HG02763 (cell line): ENCODE measurements at regions not wholly inside any gene's neighbourhood (a gene's known extent, or its start where the extent isn't known, plus 50 kb on each side); places are given as distances from the start of the nearest gene placed in this dataset.
"Not testable (repeated sequence)": the region's sequence is repeated elsewhere in the genome, so short reads cannot be mapped to it uniquely, and the experiment has no call there.

Source experiments
- ATAC-seq: cut with Tn5 transposase; IDR thresholded peaks from one replicate; pipeline ENCODE4 v1.9.1; 2021; ENCODE audit warnings: mild to moderate bottlenecking, moderate library complexity; ENCODE audit not compliant: unreplicated experiment

DNA sequence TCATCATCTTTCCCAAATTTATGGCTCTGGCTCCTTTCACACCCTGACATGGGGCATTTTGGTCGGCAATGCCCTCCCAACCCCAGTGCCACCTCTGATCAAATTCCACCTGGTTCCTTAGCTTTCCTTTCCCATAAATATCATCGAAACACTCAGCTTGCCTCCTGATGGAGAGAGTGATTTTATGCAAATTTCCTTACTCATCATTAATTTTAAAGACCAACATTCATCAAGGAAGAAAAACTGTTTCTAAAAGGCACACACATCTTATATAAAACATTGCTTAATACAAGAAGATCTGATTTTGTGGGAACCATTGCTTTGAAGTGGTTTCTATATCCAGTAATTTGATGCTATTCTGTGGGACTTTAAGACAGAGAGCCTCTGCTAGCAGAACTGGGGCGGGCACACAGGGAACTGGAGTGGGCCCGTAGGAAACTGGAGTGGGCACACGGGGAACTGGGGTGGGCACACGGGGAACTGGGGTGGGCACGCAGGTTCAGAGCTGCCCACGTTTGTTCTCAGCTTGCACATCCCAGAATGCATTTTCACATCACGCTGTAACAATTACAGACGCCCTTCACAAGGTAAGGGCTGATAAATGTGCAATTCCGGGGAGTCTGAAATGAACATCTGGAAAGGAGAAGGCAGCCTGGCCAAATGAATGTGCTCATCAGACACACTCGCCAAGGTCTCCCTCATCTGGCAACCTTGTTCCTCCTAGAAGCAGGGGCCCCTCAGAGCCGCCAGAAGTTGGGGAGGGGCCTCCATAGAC, 174.2 kb downstream of the RTP5 start:
- ATAC-seq = no peak

DNA sequence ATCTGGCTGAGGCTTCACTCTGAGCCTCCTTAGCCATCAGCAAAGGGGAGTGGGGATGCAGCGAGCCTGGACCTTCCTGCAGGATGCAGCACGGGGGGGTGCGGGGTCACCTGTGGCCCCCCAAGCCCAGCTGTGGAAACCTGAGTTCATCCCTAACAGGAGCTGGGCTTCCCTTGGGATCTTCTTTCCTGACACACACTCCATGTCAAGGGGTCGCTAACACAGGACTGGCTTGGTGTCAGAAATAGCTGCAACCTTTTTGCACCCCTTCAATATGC, 174.7 kb downstream of the RTP5 start:
- no peak for ATAC-seq

DNA sequence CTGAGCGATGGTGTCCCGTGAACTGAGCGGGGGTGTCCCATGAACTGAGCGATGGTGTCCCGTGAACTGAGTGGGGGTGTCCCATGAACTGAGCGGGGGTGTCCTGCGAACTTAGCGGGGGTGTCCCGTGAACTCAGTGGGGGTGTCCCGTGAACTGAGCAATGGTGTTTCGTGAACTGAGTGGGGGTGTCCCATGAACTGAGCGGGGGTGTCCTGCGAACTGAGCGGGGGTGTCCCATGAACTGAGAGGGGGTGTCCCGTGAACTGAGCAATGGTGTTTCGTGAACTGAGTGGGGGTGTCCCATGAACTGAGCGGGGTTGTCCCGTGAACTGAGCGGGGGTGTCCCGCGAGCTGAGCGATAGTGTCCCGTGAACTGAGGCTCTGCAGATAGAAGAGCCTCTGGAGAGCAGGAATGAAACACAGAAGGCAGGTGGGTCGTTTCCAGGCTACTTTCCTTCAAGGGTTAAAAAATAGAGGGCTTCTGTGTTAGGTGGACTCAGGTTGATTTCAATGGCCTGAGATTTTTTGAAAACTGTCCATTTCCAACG, 176.1 kb downstream of the RTP5 start:
- not testable (repeated sequence) for ATAC-seq

DNA sequence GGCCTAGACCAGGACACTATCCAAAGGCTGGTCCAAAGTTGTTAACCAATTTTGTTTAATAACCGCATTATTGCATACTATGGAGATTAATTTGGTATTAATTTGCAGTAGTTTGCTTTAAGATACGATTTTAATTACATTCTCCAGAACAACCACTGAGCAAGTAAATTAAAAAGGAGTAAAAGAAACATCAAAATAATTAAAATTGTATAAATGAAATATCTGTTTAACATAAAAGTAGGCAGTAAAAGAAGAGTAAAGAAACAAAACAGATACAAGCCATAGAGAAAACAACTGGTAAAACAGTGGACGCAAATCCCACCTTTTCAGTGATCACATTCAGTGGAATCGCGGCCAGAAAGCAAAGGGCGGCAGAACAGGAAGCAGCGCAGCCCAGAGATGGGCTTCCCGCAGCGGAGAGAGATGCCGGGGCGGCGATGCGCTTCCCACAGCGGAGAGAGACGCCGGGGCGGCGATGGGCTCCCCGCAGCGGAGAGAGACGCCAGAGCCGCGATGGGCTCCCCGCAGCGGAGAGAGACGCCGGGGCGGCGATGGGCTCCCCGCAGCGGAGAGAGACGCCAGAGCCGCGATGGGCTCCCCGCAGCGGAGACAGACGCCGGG, 176.8 kb downstream of the RTP5 start:
- ATAC-seq = no peak

DNA sequence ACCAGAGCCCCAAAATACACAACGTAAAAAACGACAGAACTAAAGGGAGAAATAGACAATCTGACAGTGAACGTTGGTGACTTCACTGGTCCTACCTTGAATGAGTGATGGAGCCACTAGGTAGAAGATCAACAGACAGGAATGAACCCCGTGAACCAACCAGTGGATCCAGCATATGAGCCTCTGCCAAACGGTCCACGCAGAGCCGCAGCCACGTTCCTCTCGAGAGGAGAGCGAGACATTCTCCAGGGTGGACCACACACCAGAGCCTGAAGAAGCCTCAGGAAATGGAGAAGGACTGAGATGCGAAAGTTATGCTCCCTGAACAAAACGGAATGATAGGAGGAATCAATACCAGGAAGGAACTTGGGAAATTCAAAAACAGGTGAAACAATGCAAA, 178.4 kb downstream of the RTP5 start:
- ATAC-seq = no peak

DNA sequence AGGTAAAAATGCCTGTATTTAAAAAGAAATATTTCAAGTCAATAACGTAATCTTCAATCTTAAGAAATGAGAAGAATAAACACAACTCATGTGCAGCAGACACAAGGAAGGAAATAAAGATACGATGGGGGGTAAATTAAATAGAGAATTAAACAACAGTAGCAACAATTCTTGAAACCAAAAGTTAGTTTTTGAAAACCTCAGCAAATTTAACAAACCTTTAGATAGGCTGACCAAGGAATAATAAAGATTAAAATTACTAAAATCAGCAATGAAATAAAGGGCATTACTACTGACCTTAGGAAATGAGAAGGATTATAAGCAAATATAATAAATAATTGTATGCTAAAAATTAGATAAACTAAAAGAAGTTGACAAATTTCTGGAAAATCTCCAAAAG, 178.9 kb downstream of the RTP5 start:
- ATAC-seq = no peak

DNA sequence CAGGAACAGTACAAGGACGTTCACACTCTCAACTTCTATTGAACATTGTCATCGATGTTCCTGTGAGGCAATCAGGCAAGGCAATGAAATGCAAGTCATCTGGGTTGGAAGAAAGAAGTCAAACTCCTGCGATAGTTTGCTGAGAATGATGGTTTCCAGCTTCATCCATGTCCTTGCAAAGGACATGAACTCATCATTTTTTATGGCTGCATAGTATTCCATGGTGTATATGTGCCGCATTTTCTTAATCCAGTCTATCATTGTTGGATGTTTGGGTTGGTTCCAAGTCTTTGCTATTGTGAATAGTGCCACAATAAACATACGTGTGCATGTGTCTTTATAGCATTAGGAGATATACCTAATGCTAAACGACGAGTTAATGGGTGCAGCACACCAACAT, 180.0 kb downstream of the RTP5 start:
- not testable (repeated sequence) for ATAC-seq

DNA sequence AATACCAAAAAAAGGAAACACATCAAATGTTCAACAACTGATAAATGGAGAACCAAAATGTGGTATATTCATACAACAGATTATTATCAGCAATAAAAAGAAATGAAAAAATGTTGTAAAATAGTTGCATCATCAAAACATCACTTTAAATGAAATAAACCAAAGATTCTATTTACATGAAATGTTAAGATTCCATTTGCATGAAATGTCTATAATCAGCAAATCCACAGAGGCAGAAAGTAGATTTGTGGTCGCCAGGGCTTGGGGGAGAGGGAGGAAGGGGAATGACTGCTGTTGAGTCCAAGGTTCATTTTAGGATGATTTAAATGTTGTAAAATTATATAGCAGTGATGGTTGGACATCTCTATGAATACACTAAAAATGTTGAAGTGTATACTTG, 181.9 kb downstream of the RTP5 start:
- no peak for ATAC-seq

DNA sequence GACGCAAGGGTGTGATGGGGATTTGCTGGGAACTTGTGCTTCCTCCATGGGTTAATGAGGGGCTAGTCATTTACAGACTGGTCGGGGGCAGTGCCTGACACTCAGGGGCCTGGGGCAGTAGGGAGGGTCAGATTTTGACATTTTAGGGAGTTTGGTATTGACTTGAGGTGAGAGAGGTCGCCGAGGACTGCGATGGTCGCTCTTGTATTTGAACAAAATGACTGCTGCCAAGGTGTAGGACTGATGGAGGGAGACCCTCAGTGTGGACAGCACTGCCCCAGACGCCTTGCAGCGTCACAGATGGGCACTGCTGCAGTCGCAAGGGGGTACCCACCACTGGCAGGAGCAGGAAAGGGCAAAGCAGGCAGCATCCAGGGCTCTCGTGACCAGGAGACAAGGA, 182.9 kb downstream of the RTP5 start:
- no peak for ATAC-seq

DNA sequence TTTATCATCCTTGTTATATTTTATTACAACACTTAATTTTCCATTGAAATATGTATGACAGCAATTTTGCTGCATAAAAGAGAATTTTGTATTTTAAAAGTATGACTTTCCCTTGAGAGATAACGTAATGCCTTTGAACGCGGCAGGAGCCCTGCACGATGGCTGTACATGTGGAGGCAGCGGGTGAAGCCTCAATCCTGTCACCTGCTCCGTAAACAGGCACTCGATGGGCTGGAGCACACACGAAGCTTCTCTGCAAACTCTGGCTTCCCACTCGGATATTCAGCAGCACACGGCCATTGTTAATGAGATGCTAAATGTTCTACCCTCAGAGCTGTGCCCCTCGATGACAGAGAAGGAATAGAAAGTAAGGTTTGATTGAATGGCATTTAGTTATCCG, 184.4 kb downstream of the RTP5 start:
- ATAC-seq = no peak

DNA sequence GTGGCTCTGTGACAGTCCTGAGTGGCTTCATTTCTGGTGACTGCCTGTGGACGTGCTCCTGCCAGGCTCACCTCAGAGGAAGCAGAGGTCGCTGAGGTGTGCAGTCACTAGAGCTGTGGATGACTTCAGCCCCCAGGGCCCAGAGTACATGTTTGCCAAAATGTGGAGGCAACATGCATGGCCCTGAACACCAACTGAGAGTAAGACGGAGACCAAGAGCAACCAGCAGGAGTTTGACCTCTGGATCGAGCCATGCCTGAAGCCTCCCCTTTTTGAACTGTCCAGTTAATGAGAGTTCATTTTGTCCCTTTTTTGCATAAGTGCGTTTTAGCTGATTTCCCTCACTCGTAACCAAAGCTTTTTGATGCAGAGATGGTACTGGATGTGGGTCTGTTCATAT, 184.9 kb downstream of the RTP5 start:
- no peak for ATAC-seq

DNA sequence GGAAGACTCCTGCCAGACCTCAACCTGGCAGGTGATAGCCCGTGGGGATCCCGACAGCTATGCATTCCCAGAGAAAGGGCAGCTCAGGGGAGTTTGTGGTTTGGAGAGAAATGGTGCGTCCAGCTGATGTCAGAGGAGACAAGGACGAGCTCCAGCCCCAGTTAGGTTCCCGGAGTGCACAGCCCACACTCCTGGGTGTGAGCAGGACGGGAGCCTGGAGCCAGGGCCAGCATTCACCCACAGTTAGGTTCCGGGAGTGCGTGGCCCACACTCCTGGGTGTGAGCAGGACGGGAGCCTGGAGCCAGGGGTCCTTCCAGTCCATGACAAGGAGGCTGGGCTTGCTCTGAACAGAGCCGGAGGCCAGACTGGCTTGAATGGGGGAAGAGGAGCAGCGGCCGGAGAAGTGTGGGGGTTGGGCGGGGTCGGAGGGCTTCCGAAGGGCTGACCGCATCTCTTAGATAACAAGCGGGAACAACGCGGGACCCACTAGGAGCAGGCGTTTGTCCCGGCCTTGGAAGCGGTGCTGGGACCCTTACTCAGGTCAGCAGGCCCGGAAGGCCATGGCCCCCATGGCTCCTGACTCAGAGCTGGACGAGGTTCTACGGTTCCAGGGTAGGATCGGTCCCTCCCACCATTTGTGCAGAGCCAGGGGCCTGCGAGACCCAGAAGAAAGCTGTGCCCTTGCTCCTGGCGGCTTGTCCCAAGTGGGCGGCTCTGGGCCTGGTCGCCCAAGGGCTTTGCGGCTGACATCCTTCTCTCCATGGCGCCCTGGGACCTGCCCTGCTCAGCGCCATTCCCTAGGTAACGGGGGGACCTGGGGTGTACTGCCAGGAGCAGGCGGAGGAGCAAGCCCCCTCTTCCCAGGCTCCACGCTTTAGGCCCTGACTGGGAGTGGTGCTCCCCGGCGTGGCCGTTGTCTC, 185.6 kb downstream of the RTP5 start:
- ATAC-seq = no peak

DNA sequence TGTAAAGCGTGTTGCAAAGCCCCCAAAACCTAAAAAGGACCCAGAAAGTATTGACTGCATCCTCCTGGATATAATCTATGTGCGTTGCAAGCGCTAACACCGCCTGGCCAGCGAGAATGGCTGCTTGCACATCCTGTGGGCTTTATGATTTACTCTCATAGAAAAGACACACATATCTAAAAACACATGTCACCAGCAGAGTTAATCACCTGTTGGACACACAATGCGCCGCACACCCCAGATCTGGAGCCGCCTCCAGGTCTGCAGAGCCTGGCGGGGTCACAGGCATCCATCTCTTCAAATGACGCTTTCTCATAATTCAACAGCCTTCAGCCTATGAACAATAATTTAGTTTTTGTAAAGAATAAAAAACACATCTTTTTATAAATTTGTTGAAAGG, 186.5 kb downstream of the RTP5 start:
- no peak for ATAC-seq

DNA sequence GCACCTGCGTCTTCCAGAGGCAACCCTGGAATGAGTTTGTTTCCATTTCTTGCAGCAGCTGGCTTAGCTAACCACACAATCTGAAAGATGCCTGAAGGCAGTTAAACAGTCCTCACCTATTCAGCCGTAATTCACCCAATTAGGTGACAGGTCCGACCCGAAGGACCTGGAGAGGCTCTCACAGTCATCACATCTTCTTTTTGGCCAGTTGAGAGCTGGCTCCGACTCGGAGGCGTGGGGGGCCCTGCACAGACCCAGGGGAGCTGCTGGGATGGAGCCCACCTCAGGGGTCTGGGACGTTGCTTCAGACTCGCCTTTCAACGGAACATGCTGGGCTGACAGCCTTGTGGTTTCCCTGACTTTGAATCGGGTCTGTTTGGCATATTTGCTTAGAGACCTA, 187.3 kb downstream of the RTP5 start:
- ATAC-seq = no peak

DNA sequence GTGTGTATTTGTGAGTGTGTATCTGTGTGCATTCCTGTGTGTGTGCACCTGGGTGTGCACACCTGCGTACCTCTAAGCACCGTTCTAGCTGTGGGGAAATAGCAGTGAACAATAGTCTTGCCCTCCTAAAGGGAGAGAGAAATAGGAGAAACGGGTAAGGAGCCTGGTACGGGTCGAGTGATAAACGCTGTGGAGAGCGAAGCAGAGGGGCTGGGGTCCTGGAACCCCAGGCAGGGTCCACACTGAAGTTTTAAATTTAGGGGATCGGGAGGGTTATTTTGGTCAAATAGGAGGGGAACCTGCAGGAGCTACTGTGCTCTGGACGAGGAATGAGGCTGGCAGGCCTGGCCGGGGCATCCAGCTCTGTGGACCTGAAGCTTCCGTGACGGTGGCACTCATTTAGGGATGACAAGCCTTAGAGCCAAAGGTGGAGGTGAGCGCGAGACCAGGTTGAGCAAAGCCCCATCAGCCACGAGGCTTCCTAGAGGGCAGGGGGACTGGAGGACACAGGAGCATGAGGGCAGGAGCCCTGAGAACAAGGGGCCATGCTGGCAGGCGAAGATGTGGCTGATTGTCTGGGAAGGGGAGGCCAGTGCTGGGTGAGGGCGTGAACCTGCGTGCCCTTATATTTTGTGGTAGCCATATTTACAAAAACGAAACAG, 188.0 kb downstream of the RTP5 start:
- no peak for ATAC-seq

DNA sequence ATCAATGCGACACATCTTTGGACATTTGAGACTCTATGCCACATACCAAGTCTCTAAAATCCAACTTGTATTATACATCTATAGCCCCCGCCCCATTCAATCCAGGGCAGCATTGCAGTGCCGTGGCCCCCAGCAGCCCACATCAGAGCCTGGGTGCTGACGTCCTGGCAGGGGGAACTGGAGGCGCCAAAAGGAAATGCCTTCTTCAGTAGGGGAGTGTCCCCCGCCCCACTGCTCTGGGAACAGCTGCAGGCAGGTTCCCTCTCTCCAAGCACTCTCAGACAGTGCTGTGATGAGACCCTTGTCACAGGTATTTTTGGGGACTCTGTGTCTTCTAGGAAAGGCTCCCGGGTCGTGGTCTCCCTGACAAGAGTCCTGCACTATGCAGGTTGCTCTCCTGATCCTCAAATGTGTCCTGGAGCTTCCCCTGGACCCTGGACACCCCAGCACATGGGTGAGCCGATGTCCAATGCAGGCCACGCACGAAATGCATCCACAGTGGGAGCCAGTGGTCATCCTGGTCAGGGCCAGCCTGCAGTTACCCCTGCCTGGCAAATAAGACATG, 188.7 kb downstream of the RTP5 start:
- no peak for ATAC-seq

DNA sequence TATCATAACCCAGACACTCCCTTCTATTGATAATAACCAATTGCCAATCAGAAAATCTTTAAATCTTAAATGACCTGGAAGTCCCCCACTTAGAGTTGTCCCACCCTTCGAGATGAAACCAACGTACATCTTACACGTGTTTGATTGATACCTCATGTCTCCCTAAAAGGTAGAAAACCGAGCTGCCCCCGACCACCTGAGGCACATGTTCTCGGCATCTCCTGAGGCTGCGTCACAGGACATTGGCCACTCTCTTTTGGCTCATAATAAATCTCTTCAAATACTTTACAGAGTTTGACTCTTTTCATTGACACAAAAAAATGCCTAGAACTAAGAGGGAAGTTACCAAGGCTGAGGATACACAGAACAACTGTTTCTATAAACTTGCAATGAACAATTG, 190.0 kb downstream of the RTP5 start:
- ATAC-seq = no peak

DNA sequence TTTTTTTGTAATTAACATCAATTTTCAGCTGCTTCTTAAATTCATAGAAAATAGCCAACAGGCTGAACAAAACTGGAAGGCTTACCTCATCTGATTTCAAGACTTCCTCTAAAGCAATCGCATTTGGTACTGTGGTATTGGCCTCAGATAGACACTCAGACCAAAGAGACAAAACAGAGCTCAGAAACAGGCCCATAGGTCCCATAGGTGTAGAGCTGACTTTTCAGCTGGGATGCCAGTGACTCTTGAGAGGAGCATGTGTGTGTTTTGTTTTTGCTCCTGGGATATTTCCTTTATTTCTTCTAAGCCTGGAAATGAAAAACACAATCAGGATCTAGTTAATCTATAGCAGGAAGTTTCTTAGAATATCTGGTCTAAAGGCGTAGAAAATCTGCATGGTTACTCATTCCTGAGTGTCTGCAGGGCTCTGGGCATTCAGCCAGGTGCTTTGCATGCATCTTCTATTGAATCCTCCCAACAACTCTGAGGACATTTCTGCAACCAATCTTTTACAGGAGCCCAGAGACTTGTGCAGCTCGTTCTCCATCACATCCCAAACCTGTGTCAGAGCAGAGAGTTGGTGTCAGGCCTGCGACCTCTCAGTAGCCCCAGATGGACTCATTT, 190.8 kb downstream of the RTP5 start:
- ATAC-seq = no peak

DNA sequence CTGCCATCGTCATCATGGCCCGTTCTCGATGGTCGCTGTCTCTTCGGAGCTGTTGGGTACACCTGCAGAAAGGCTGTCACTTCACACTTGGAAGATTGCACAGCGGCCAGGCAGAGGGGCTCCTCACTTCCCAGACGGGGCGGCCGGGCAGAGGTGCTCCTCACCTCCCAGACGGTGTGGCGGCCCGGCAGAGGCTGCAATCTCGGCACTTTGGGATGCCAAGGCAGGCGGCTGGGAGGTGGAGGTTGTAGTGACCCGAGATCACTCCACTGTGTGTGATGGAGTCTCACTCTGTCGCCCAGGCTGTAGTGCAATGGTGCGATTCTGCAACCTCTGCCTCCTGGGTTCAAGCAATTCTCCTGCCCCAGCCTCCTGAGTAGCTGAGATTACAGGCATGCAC, 192.4 kb downstream of the RTP5 start:
- not testable (repeated sequence) for ATAC-seq

DNA sequence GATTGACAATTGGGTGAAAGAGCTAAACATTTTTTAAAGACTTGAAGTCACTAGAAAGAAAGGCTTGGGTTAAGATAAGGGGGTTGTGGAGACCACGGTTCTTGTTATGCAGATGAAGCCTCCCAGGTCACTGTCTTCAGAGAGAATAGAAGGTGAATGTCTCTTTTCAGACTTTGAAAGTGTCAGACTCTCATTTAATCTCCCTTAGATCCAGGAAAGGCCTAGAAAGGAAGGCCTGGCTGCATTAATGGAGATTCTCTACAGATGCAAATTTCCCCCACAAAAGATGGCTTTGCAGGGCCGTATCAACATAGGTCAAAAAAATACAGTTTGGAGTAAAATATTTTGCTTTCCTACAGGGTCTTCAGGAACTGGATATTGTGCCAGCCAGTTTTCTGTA, 193.9 kb downstream of the RTP5 start:
- ATAC-seq = no peak
